ENCODE measurements at regions not wholly inside any gene's neighbourhood (a gene's known extent, or its start where the extent isn't known, plus 50 kb on each side); places are given as distances from the start of the nearest gene placed in this dataset.

- TF ChIP-seq, protein P1, sequence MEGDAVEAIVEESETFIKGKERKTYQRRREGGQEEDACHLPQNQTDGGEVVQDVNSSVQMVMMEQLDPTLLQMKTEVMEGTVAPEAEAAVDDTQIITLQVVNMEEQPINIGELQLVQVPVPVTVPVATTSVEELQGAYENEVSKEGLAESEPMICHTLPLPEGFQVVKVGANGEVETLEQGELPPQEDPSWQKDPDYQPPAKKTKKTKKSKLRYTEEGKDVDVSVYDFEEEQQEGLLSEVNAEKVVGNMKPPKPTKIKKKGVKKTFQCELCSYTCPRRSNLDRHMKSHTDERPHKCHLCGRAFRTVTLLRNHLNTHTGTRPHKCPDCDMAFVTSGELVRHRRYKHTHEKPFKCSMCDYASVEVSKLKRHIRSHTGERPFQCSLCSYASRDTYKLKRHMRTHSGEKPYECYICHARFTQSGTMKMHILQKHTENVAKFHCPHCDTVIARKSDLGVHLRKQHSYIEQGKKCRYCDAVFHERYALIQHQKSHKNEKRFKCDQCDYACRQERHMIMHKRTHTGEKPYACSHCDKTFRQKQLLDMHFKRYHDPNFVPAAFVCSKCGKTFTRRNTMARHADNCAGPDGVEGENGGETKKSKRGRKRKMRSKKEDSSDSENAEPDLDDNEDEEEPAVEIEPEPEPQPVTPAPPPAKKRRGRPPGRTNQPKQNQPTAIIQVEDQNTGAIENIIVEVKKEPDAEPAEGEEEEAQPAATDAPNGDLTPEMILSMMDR (IDR thresholded peaks at IDR 0.05): no peak
- DNase-seq (ENCODE audit: low spot score): no peak
- Histone ChIP-seq H3K36me3 (no peaks in the 10 kb centered on the region), H3K4me3 (no peak overlapping the region), H3K27me3 (no peaks in the 10 kb centered on the region), H3K9me3 (no peaks in the 10 kb centered on the region), H3K4me1 (no peaks in the 10 kb centered on the region), H3K27ac (no peak overlapping the region)
Measured at GRCh38 chr5:99081711-99082110, 152.9 kb upstream of the CHD1 start.

DNA sequence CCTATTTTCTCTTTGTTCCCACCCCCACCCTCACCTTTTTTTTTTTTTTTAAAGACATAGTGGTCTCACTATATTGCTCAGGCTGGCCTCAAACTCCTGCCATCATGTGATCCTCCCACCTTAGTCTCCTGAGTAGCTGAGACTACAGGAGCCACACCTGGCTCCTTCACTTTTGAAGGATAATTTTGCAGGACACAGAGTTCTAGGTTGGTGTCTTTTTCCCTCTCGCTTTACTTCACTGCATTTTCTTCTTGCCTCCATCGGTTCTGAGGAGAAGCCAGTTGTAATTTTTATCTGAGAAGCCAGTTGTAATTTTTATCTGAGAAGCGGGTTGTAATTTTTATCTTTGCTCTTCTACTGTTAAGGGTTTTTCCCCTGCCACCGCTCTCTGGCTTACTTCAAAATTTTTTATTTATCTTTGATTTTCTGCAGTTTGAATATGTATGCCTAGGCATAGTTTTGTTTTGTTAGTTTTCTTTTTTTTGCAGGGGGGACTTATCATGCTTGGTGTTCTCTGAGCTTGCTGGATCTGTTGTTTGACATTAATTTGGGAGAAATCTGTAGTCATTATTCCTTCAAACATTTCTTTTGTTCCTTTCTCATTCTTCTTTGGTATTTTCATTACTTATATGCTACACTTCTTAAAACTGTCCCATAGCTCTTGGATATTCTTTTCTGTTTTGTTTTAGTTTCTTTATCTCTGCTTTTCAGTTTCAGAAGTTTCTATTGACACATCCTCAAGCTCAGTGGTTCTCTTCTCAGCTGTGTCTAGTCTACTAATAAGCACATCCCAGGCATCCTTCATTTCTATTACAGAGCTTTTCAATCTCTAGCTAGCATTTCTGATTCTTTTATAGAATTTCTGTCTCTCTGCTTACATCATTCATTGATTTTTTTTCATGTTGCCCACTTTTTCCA is 148.2 kb upstream of the CHD1 start:
- DNase-seq (ENCODE audit: low spot score): no peak
- Histone ChIP-seq H3K36me3 (no peaks in the 10 kb centered on the region), H3K9me3 (no peaks in the 10 kb centered on the region), H3K27ac (no peak overlapping the region), H3K27me3 (no peaks in the 10 kb centered on the region), H3K4me3 (no peak overlapping the region), H3K4me1 (no peaks in the 10 kb centered on the region)
- TF ChIP-seq, protein P1 (IDR thresholded peaks at IDR 0.05): no peak

DNA sequence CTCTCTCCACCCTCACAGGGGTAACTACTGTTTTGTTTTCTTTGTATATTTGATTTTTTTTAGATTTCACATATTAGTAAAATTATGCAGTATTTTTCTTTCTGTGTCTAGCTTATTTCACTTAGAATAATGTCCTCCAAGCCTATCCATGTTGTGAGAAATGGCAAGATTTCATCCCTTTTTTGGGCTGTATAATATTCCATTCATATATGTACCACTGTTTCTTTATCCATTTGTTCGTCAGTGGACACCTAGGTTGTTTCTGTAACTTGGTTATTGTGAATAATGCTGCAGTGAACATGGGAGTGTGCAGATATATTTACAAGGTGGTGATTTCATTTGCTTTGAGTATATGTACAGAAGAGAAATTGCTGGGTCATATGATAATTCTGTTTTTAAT is 144.0 kb upstream of the CHD1 start:
- Histone ChIP-seq H3K27ac (no peak overlapping the region), H3K4me3 (no peak overlapping the region), H3K27me3 (no peaks in the 10 kb centered on the region), H3K36me3 (no peaks in the 10 kb centered on the region), H3K4me1 (no peaks in the 10 kb centered on the region), H3K9me3 (no peaks in the 10 kb centered on the region)
- DNase-seq (ENCODE audit: low spot score): no peak
- TF ChIP-seq, protein P1 (IDR thresholded peaks at IDR 0.05): no peak

- TF ChIP-seq, protein P1 (IDR thresholded peaks at IDR 0.05): no peak
- H3K4me1 ChIP-seq: no peaks in the 10 kb centered on the region
- H3K36me3 ChIP-seq: no peaks in the 10 kb centered on the region
- no peaks in the 10 kb centered on the region for H3K9me3 ChIP-seq
- no peak overlapping the region for H3K27ac ChIP-seq
- H3K27me3 ChIP-seq: no peaks in the 10 kb centered on the region
- DNase-seq (ENCODE audit: low spot score): no peak
- no peak overlapping the region for H3K4me3 ChIP-seq
Measured at GRCh38 chr5:99070822-99071221, 142.0 kb upstream of the CHD1 start.

GRCh38 chr5:99070362-99070761 is 141.6 kb upstream of the CHD1 start:
- TF ChIP-seq, protein P1 (IDR thresholded peaks at IDR 0.05): no peak
- no peak overlapping the region for H3K27ac ChIP-seq

More at GRCh38 chr5:99070362-99070761, 141.6 kb upstream of the CHD1 start:
- no peaks in the 10 kb centered on the region for H3K9me3 ChIP-seq
- no peaks in the 10 kb centered on the region for H3K36me3 ChIP-seq
- no peaks in the 10 kb centered on the region for H3K4me1 ChIP-seq
- H3K4me3 ChIP-seq: no peak overlapping the region
- no peaks in the 10 kb centered on the region for H3K27me3 ChIP-seq
- DNase-seq (ENCODE audit: low spot score): no peak

All from right atrium auricular region (tissue), 2 donors.